ENCODE measurements at regions not wholly inside any gene's neighbourhood (a gene's known extent, or its start where the extent isn't known, plus 50 kb on each side); places are given as distances from the start of the nearest gene placed in this dataset.

DNA sequence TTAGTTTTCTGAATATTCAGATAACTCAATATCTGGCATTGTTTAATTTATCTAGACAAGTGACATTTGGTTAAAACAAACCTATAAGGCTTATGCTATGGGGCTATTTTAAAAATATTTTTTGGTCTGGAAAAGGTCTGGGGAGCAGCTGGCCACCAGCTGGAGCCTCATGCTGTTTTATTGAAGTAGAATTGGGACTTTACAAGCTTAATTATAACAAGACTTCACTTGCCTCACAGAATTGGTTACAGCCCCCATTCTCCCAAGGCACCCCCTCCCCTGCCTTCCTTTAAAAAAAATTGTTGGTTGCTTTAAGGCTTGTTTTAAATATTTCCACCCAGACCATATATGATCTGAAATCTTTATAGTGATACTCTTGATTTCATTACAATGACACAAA, 453.9 kb downstream of the ADAMTS20 start:
- H3K9ac ChIP-seq (ENCODE audit: low read depth, low read length), result no peak overlapping the region
- no peaks in the 10 kb centered on the region for H3K4me1 ChIP-seq (ENCODE audit: insufficient read depth, low read length)
- H3K36me3 ChIP-seq (ENCODE audit: insufficient read depth, low read length), result peaks cover 3% of the 10 kb centered on the region; the same call in 1 of the 2 replicates
- H3K9me3 ChIP-seq (ENCODE audit: control insufficient read depth, insufficient read depth, low read length), result no peaks in the 10 kb centered on the region

DNA sequence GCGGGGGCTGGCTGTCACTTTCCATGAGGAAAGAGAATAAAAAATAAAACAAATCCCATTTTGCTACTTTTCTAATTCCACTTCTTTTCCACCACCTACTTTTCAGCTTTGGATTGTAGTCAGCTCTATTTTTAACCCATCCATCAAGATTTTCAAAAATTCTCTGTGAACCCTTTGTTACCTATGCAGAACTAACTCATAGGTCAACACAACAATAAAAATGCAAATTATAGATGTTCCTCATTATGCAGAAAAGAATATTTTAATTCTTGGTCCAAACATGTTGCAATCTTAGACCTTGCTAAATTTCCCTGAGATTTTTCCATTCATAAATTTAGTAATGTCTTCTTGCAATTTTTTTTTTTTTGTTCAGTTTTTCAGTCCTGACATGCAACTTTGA, 454.5 kb downstream of the ADAMTS20 start:
- Histone ChIP-seq H3K9me3 (ENCODE audit: control insufficient read depth, insufficient read depth, low read length) (no peaks in the 10 kb centered on the region), H3K36me3 (ENCODE audit: insufficient read depth, low read length) (peaks cover 3% of the 10 kb centered on the region; the same call in 1 of the 2 replicates), H3K4me1 (ENCODE audit: insufficient read depth, low read length) (no peaks in the 10 kb centered on the region), H3K9ac (ENCODE audit: low read depth, low read length) (no peak overlapping the region)

DNA sequence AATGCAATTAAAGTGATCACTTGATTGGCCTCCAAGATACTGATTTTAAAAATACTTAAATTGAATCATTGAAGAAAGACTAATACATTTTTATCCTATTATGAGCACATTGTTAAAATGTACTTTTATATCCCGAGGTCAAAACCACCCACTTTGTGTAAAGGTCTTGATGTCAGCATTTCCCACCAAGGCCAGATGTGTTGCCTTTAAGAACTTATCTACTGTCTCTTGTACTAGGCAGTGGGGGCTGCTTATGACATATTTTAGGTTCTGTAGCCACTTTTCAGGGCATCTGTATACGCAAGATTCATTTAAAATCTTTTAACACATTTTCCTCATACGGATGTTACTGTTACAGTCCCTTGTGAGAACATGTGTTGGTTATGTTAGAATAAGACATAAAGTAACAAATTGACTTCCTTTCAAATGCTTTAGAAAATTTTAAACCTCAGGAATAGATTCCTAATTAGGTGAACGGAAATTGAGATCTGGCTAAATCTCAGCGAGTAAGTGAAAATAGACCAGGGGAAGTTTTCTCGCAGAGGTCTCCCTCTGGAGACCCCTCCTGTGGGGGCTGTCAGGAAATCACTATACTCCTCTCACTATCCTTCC, 456.2 kb downstream of the ADAMTS20 start:
- H3K4me1 ChIP-seq (ENCODE audit: insufficient read depth, low read length), result no peaks in the 10 kb centered on the region
- peaks cover 3% of the 10 kb centered on the region; the same call in 1 of the 2 replicates for H3K36me3 ChIP-seq (ENCODE audit: insufficient read depth, low read length)
- no peaks in the 10 kb centered on the region for H3K9me3 ChIP-seq (ENCODE audit: control insufficient read depth, insufficient read depth, low read length)
- H3K9ac ChIP-seq (ENCODE audit: low read depth, low read length), result no peak overlapping the region

DNA sequence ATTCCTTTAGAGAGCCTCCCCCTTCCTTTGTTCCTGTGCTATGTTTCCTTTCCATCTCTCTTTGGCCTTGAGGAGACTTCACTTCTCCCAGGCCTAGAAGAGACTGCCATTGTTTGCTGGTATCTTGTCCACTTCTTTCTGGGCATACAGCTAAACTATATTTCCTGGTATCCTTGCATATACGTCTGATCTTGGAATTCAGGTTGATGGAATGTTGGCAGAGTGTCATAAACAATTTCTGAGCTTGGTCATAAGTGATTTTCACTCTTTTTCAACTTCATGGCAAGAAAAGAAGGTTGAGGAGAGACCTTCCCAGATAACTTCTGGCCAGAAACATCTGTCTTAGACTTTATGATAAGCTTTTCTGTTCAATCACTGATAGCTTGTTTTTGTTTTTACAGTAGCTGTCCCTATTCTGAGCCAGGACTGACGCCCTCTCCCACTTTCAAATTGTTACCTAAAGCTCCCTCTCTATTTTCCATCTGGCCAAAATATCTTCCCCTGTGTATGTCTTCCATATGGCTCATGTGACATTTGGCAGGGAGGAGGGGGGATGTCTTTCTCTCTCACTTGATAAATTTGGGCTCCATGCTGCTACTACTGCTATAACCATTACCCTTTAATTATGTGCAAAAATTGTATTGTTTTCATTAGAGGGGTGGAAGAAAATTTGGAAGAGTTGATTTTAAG, 457.0 kb downstream of the ADAMTS20 start:
- H3K9me3 ChIP-seq (ENCODE audit: control insufficient read depth, insufficient read depth, low read length), result no peaks in the 10 kb centered on the region
- peaks cover 3% of the 10 kb centered on the region; the same call in 1 of the 2 replicates for H3K36me3 ChIP-seq (ENCODE audit: insufficient read depth, low read length)
- no peaks in the 10 kb centered on the region for H3K4me1 ChIP-seq (ENCODE audit: insufficient read depth, low read length)
- H3K9ac ChIP-seq (ENCODE audit: low read depth, low read length), result no peak overlapping the region

DNA sequence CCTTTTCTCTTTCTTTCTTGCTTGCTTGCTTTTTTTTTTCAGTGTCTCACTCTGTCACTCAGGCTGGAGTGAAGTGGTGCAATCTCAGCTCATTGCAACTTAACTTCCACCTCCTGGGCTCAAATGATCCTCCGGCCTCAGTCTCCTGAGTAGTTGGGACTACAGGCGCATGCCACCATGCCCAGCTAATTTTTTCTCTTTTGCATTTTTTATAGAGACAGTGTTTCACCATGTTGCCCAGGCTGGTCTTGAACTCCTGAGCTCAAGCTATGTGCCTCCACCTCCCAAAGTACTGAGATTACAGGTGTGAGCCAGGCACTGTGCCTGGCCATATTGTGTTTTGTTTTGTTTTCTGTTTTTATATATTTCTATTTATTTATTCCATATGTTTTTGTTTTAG, 461.0 kb downstream of the ADAMTS20 start:
- H3K4me1 ChIP-seq (ENCODE audit: insufficient read depth, low read length), result no peaks in the 10 kb centered on the region
- no peaks in the 10 kb centered on the region for H3K36me3 ChIP-seq (ENCODE audit: insufficient read depth, low read length)
- H3K9ac ChIP-seq (ENCODE audit: low read depth, low read length), result no peak overlapping the region
- H3K9me3 ChIP-seq (ENCODE audit: control insufficient read depth, insufficient read depth, low read length), result no peaks in the 10 kb centered on the region; the same call in 1 of the 2 replicates

DNA sequence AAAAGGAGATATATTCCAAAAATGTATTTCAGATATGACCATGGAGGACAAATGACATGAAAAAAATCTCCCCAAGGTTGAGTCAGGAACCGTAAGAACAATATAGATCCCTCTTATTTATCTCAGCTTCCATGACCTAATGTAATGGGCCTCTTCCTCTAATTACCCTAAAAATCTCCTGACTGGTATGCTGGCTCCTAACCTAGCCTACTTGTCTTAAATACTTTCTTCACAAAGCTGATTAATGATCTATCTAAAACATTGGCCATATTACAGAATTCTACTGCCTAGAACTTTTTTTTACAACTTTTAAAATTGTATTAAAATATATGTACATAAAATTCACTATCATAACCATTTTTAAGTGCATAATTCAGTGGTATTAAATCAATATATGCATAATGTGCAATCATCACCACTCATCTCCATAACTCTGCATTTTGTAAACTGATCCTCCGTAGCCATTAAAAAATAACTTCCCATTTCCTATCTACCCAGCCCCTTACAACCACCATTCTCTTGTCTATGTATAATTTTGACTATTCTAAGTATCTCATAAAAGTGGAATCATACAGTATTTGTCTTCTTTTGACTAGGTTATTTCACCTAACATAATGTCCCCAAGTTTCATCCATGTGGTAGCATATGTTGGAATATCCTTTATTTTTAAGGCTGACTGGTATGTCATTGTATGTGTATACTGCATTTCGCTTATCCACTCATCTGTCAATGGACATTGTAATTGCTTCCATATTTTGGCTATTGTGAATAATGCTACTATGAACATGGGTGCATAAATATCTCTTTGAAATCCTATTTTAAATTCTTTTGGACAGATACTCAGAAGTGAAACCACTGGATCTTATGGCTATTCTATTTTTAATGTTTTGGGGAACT, 464.6 kb downstream of the ADAMTS20 start:
- no peak overlapping the region for H3K9ac ChIP-seq (ENCODE audit: low read depth, low read length)
- H3K36me3 ChIP-seq (ENCODE audit: insufficient read depth, low read length), result no peaks in the 10 kb centered on the region
- H3K4me1 ChIP-seq (ENCODE audit: insufficient read depth, low read length), result no peaks in the 10 kb centered on the region

DNA sequence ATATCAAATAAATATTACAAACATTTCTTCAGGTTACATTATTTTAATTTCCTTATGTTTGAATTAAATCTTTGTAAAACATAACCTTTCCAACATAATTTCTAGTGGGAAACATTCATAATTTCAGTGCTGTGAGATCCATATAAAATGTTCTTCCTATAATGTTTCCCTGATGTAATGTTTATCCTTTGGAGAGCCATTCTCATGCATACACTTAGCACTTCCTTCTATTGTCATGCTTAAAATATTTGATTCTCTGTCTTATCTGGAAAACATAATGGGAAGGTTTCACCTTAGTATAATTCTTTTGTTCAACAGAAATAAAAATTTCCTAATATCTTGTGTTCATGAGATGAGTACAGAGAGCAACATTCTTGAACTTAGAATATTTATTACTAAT, 472.5 kb downstream of the ADAMTS20 start:
- peaks cover 7% of the 10 kb centered on the region for H3K9me3 ChIP-seq (ENCODE audit: control insufficient read depth, insufficient read depth, low read length)
- no peak overlapping the region for H3K9ac ChIP-seq (ENCODE audit: low read depth, low read length)
- no peaks in the 10 kb centered on the region for H3K4me1 ChIP-seq (ENCODE audit: insufficient read depth, low read length)
- H3K36me3 ChIP-seq (ENCODE audit: insufficient read depth, low read length), result no peaks in the 10 kb centered on the region

More for the DNA sequence above, 464.6 kb downstream of the ADAMTS20 start:
- H3K9me3 ChIP-seq (ENCODE audit: control insufficient read depth, insufficient read depth, low read length), result peaks cover 10% of the 10 kb centered on the region

DNA sequence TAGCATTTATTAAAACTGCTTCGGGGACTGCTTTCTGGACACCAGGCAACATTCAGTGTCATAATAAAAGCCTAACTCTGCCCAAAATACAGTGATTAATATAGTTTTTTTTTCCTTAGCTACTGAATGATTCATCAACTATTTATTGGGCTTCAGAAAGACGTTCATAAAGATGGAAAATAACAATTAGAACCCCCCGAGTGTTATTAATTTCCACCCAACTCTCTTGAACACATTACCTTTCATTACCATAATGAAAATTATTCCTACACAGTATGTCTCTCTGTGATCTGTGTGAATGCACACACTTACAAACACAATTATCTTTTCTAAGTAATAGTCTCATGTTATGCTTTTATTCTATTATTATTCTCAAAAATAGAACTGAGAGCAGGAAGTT, 473.0 kb downstream of the ADAMTS20 start:
- no peaks in the 10 kb centered on the region for H3K4me1 ChIP-seq (ENCODE audit: insufficient read depth, low read length)
- H3K9me3 ChIP-seq (ENCODE audit: control insufficient read depth, insufficient read depth, low read length), result peaks cover 4% of the 10 kb centered on the region; the same call in 1 of the 2 replicates
- no peak overlapping the region for H3K9ac ChIP-seq (ENCODE audit: low read depth, low read length)
- H3K36me3 ChIP-seq (ENCODE audit: insufficient read depth, low read length), result no peaks in the 10 kb centered on the region

DNA sequence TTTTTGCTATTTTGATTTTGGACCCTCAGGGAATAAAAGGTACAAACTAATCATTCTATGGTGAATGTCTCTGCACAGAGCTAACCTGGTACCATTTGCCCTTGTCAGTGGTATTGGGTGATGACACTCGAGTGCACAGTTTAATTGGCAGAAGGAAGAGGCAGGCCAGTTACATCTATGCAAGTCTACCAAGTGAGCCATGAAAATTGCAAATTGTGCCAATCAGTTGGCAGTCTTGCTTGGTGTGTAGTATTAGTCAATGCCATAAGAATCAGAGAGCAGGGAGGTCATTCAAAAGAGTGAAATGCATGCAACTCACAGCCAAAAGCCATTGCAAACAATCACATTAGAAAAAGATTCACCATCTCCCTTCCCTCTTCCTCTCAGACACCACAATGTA, 479.6 kb downstream of the ADAMTS20 start:
- no peaks in the 10 kb centered on the region for H3K4me1 ChIP-seq (ENCODE audit: insufficient read depth, low read length)
- no peak overlapping the region for H3K9ac ChIP-seq (ENCODE audit: low read depth, low read length)
- H3K36me3 ChIP-seq (ENCODE audit: insufficient read depth, low read length), result no peaks in the 10 kb centered on the region
- no peaks in the 10 kb centered on the region for H3K9me3 ChIP-seq (ENCODE audit: control insufficient read depth, insufficient read depth, low read length)

DNA sequence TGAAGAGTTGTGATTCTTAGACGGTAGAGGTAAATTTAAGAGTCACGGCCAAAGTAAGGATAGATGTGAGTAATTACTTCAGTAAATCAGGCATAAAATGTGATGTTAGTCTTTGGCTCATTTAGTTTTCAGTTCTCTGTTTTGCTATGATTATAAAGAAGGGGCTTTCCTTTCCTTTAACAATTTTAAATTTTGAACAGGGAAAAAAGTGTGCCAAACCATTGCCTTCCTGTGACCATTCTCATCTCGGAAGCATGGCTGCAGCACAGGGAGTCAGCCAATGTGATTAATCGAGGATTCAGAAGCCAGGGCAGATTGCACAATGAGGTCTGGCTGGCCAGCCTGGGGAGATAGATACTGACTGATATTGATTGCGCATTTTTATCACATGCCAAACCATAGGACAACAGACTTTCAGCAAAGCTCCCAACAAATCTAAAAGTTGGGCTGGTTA, 480.2 kb upstream of the PRICKLE1 start:
- no peaks in the 10 kb centered on the region for H3K36me3 ChIP-seq (ENCODE audit: insufficient read depth, low read length)
- no peaks in the 10 kb centered on the region for H3K4me1 ChIP-seq (ENCODE audit: insufficient read depth, low read length)
- no peak overlapping the region for H3K9ac ChIP-seq (ENCODE audit: low read depth, low read length)
- no peaks in the 10 kb centered on the region; the same call in 1 of the 2 replicates for H3K9me3 ChIP-seq (ENCODE audit: control insufficient read depth, insufficient read depth, low read length)

DNA sequence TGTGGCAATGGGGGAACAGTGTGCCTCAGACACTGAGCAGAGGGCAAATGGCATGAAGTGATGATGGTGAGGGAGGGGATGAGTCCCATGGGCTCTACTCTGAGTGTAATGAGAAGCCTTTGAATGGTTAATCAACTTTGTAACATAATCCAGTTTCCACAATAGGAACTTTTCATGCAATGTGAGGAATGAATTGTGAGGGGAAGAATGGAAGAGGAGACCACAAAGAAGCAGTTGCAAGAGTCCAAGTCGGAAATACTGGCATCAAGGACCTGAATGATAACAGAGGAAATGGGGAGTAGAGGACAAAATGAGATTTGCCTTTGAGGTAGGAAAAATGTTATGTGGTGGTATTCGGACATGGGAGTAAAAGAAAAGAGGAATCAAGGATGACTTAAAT, 476.9 kb upstream of the PRICKLE1 start:
- H3K9me3 ChIP-seq (ENCODE audit: control insufficient read depth, insufficient read depth, low read length), result no peaks in the 10 kb centered on the region; the same call in 1 of the 2 replicates
- H3K9ac ChIP-seq (ENCODE audit: low read depth, low read length), result no peak overlapping the region
- no peaks in the 10 kb centered on the region for H3K36me3 ChIP-seq (ENCODE audit: insufficient read depth, low read length)
- no peaks in the 10 kb centered on the region for H3K4me1 ChIP-seq (ENCODE audit: insufficient read depth, low read length)

DNA sequence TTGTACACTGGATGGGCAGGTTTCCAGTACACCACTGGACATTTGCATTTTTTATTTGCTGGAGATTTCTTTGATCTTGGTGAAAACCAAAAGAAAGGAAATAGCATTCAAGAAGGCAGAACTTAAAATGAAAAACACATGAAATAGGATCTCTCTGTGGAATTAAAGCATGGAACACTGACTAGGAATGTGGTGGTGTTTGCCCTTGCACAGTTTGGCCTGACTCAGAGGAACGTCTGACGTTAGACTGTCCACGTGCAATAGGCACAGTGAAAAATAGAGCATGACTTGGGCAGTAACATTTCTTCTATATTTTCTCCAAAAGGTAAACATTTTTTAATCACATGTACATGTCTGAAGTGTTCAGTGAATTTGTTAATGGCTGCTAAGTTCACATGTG, 474.1 kb upstream of the PRICKLE1 start:
- no peak overlapping the region for H3K9ac ChIP-seq (ENCODE audit: low read depth, low read length)
- no peaks in the 10 kb centered on the region; the same call in 1 of the 2 replicates for H3K9me3 ChIP-seq (ENCODE audit: control insufficient read depth, insufficient read depth, low read length)
- H3K36me3 ChIP-seq (ENCODE audit: insufficient read depth, low read length), result no peaks in the 10 kb centered on the region
- no peaks in the 10 kb centered on the region for H3K4me1 ChIP-seq (ENCODE audit: insufficient read depth, low read length)

DNA sequence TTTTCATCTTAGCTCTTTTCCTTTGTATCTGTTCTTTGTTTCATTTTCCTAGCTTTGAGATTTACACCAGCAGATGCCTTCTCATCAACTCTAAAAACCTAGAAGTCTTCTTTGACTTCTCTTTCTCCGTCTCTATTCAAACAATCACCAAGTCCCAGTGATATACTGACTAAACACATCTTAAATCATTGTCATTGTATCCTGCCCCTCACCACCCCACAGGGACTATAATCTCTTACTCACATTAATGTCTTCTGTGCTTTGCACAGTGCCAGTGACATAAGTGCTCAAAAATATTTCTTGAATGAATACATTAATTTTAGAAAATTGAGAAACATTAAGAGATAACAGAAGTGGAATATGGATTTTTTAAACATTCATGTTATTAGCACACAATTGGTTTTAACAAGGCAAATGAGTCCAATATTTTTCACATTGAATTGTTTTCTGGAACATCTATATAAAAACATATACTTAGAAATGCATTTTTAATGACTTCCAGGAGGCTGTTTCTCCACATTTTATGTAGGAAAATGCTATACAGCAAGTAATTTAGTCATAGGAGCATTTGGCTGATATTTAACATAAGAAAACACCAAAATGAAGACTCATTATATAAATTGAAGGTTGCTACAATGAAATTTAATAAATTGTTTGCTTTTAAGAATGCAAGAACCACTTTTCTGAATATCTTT, 472.8 kb upstream of the PRICKLE1 start:
- H3K9ac ChIP-seq (ENCODE audit: low read depth, low read length), result no peak overlapping the region
- H3K36me3 ChIP-seq (ENCODE audit: insufficient read depth, low read length), result no peaks in the 10 kb centered on the region
- H3K4me1 ChIP-seq (ENCODE audit: insufficient read depth, low read length), result no peaks in the 10 kb centered on the region
- no peaks in the 10 kb centered on the region; the same call in 1 of the 2 replicates for H3K9me3 ChIP-seq (ENCODE audit: control insufficient read depth, insufficient read depth, low read length)

DNA sequence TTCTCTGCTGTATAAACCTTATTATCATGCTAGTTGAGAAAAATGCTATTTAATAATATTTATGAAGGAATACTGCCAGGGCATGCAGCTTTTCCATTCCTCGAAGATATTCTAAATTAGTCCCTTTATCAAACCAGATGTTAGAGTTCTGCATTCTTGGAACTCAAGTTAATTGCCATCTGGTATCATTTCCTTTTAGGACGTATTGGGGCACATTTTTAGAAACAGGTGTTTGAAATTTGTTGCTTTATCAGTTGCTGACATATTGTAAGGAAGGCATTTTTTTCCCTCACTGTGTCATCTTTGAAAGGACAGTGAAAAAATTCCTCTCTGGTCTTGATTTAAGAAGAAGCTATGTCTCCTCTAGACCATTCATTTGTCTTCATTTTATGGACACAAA, 471.2 kb upstream of the PRICKLE1 start:
- H3K4me1 ChIP-seq (ENCODE audit: insufficient read depth, low read length), result no peaks in the 10 kb centered on the region
- no peaks in the 10 kb centered on the region for H3K9me3 ChIP-seq (ENCODE audit: control insufficient read depth, insufficient read depth, low read length)
- no peak overlapping the region for H3K9ac ChIP-seq (ENCODE audit: low read depth, low read length)

More for the DNA sequence above, 471.2 kb upstream of the PRICKLE1 start:
- H3K36me3 ChIP-seq (ENCODE audit: insufficient read depth, low read length), result no peaks in the 10 kb centered on the region
